Upper lobe of left lung (tissue), 6 donors: ENCODE measurements at regions not wholly inside any gene's neighbourhood (a gene's known extent, or its start where the extent isn't known, plus 50 kb on each side); places are given as distances from the start of the nearest gene placed in this dataset.

Source experiments
- ATAC-seq, 2 donors: fragments of 200-7000 bp; cut with Tn5 transposase; one replicate each; pipeline ENCODE4 v1.9.1; 2022; ENCODE audit warnings: mild to moderate bottlenecking in 2 of 2, moderate library complexity in 2 of 2; ENCODE audit not compliant: low FRiP score in 2 of 2
- DNase-seq, 2 donors: peaks; one replicate each; pipeline ENCODE4 v3.0.0-alpha.2; 2019 to 2020
- H3K27ac ChIP-seq, 4 donors: fragments of 200-600 bp; sonication (generic); one replicate each; pipeline ENCODE4 v1.5.1; 2016 to 2019
- H3K27me3 ChIP-seq, 4 donors: fragments of 200-600 bp; sonication (generic); one replicate each; pipeline ENCODE4 v1.5.1; 2017 to 2019
- H3K36me3 ChIP-seq, 4 donors: fragments of 200-600 bp; sonication (generic); one replicate each; pipeline ENCODE4 v1.5.1; 2016 to 2019
- H3K4me1 ChIP-seq, 4 donors: fragments of 200-600 bp; sonication (generic); one replicate each; pipeline ENCODE4 v1.5.1; 2018 to 2019
- H3K4me3 ChIP-seq, 4 donors: fragments of 200-600 bp; sonication (generic); one replicate each; pipeline ENCODE4 v1.5.1; 2017 to 2019; ENCODE audit warnings: mild to moderate bottlenecking in 2 of 4, moderate library complexity in 1 of 4
- H3K9me3 ChIP-seq, 4 donors: fragments of 200-600 bp; sonication (generic); one replicate each; pipeline ENCODE4 v1.5.1; 2018 to 2019
- CTCF ChIP-seq, 6 experiments: fragments of 450-650 bp in 4 of 6; fragments of 200-600 bp in 2 of 6; sonication (generic) in 2 of 6; IDR thresholded peaks; one replicate each; pipeline ENCODE4 v1.5.1; 2016 to 2019; ENCODE audit warnings: antibody characterized with exemption in 6 of 6
- EP300 ChIP-seq, 4 donors: sonication (generic); formaldehyde crosslinking; IDR thresholded peaks; one replicate each; pipeline ENCODE4 v1.5.1; 2017; ENCODE audit warnings: antibody characterized with exemption in 4 of 4, control low read depth in 2 of 4
- POLR2A ChIP-seq, 4 donors: fragments of 450-650 bp; IDR thresholded peaks; one replicate each; pipeline ENCODE4 v1.5.1; 2016 to 2017; ENCODE audit warnings: antibody characterized with exemption in 4 of 4, mild to moderate bottlenecking in 2 of 4
- POLR2AphosphoS5 ChIP-seq, 2 donors: sonication (generic); formaldehyde crosslinking; IDR thresholded peaks; one replicate each; pipeline ENCODE4 v1.5.1; 2017; ENCODE audit warnings: antibody characterized with exemption in 2 of 2
- WGBS, 2 donors: methylation state at CpG; one replicate each; pipeline ENCODE4 v1.1.5; 2017 to 2018; 5-methylcytosine and 5-hydroxymethylcytosine counted together
- donor health status: DM: no; HTN: no; CAD: no; lungs with moderate emphysema.
- donor health status: DM: no; HTN: yes; CAD: no; lungs with severe emphysema.

GRCh38 chr16:8323153-8323552 is 267.2 kb downstream of the TMEM114 start:
- no peaks in the 10 kb centered on the region for H3K27me3 ChIP-seq

GRCh38 chr16:8320131-8320530 is 270.2 kb downstream of the TMEM114 start:
- Histone ChIP-seq H3K27ac (no peak overlapping the region), H3K4me3 (no peak overlapping the region), H3K4me1 (no peaks in the 10 kb centered on the region), H3K9me3 (no peaks in the 10 kb centered on the region), H3K36me3 (no peaks in the 10 kb centered on the region), H3K27me3 (no peaks in the 10 kb centered on the region)
- TF ChIP-seq EP300 (IDR thresholded peaks at IDR 0.05) (no peak), POLR2A (IDR thresholded peaks at IDR 0.05) (no peak), POLR2AphosphoS5 (IDR thresholded peaks at IDR 0.05) (no peak), CTCF (IDR thresholded peaks at IDR 0.05) (no peak)
- ATAC-seq (no peak), DNase-seq (no peak)
- 56 to 74% methylated on average over 5 of the region's 5 CpGs for WGBS, 2 donors

More at GRCh38 chr16:8323153-8323552, 267.2 kb downstream of the TMEM114 start:
- no peak for ATAC-seq
- 96 to 98% methylated on average over 2 of the region's 2 CpGs for WGBS, 2 donors
- peaks cover 0 to 3% (median 0%) of the 10 kb centered on the region in 4 donors for H3K9me3 ChIP-seq
- no peak overlapping the region for H3K27ac ChIP-seq
- DNase-seq: no peak
- TF ChIP-seq CTCF (IDR thresholded peaks at IDR 0.05) (no peak), EP300 (IDR thresholded peaks at IDR 0.05) (no peak), POLR2A (IDR thresholded peaks at IDR 0.05) (no peak), POLR2AphosphoS5 (IDR thresholded peaks at IDR 0.05) (no peak)
- no peaks in the 10 kb centered on the region for H3K36me3 ChIP-seq
- no peak overlapping the region for H3K4me3 ChIP-seq
- H3K4me1 ChIP-seq: no peaks in the 10 kb centered on the region

GRCh38 chr16:8310816-8311215 is 279.5 kb downstream of the TMEM114 start:
- no peak for DNase-seq
- H3K9me3 ChIP-seq: no peaks in the 10 kb centered on the region
- H3K27me3 ChIP-seq: no peaks in the 10 kb centered on the region
- 79 to 80% methylated on average over 6 of the region's 6 CpGs for WGBS, 2 donors
- no peaks in the 10 kb centered on the region for H3K4me1 ChIP-seq
- ATAC-seq: no peak
- no peak overlapping the region for H3K4me3 ChIP-seq
- no peak overlapping the region for H3K27ac ChIP-seq
- TF ChIP-seq POLR2A (IDR thresholded peaks at IDR 0.05): no peak
- TF ChIP-seq EP300 (IDR thresholded peaks at IDR 0.05): no peak
- TF ChIP-seq CTCF (IDR thresholded peaks at IDR 0.05): no peak
- TF ChIP-seq POLR2AphosphoS5 (IDR thresholded peaks at IDR 0.05): no peak
- H3K36me3 ChIP-seq: no peaks in the 10 kb centered on the region

GRCh38 chr16:8310323-8310722 is 280.0 kb downstream of the TMEM114 start:
- no peaks in the 10 kb centered on the region for H3K9me3 ChIP-seq
- no peaks in the 10 kb centered on the region for H3K36me3 ChIP-seq
- no peak for ATAC-seq
- TF ChIP-seq POLR2AphosphoS5 (IDR thresholded peaks at IDR 0.05): no peak
- TF ChIP-seq EP300 (IDR thresholded peaks at IDR 0.05): no peak
- no peak for TF ChIP-seq POLR2A (IDR thresholded peaks at IDR 0.05)
- no peak for TF ChIP-seq CTCF (IDR thresholded peaks at IDR 0.05)
- H3K27ac ChIP-seq: no peak overlapping the region
- DNase-seq: no peak
- H3K27me3 ChIP-seq: no peaks in the 10 kb centered on the region
- 55 to 58% methylated on average over 6 of the region's 6 CpGs for WGBS, 2 donors
- no peaks in the 10 kb centered on the region for H3K4me1 ChIP-seq
- H3K4me3 ChIP-seq: no peak overlapping the region

- Histone ChIP-seq H3K27me3 (no peaks in the 10 kb centered on the region), H3K4me3 (no peak overlapping the region), H3K27ac (no peak overlapping the region), H3K9me3 (peaks cover 0 to 3% (median 0%) of the 10 kb centered on the region in 4 donors), H3K4me1 (no peaks in the 10 kb centered on the region), H3K36me3 (no peaks in the 10 kb centered on the region)
- no peak for TF ChIP-seq POLR2AphosphoS5 (IDR thresholded peaks at IDR 0.05)
- TF ChIP-seq POLR2A (IDR thresholded peaks at IDR 0.05): no peak
- TF ChIP-seq CTCF (IDR thresholded peaks at IDR 0.05): no peak
- TF ChIP-seq EP300 (IDR thresholded peaks at IDR 0.05): no peak
- ATAC-seq (no peak), DNase-seq (no peak)
- WGBS, 2 donors: 81 to 82% methylated on average over 3 of the region's 3 CpGs
These were observed 285.1 kb downstream of the TMEM114 start for GRCh38 chr16:8305201-8305600.
